ENCODE measurements at regions not wholly inside any gene's neighbourhood (a gene's known extent, or its start where the extent isn't known, plus 50 kb on each side); places are given as distances from the start of the nearest gene placed in this dataset.

GRCh38 chr11:134652586-134653255 lies 240.7 kb upstream of the B3GAT1 start:
- TF ChIP-seq CTCF (IDR thresholded peaks at IDR 0.05), result no peak
- TF ChIP-seq POLR2A (IDR thresholded peaks at IDR 0.05), result no peak

Data from thyroid gland (tissue), 4 donors.